Medulla oblongata (tissue), 1 donor: ENCODE measurements at regions not wholly inside any gene's neighbourhood (a gene's known extent, or its start where the extent isn't known, plus 50 kb on each side); places are given as distances from the start of the nearest gene placed in this dataset.

ENCODE experiments used
- DNase-seq: peaks from one replicate; pipeline ENCODE4 v3.0.0-alpha.2; 2015; ENCODE audit errors: extremely low spot score

GRCh38 chr15:31151301-31152233 lies 50.0 kb upstream of the TRPM1 start:
- no peak for DNase-seq

- DNase-seq: no peak
Measured at GRCh38 chr15:31153531-31153930, 52.0 kb upstream of the TRPM1 start.

GRCh38 chr15:31155151-31155550 lies 53.6 kb upstream of the TRPM1 start:
- no peak for DNase-seq

GRCh38 chr15:31156226-31156625 lies 54.7 kb upstream of the TRPM1 start:
- DNase-seq: no peak

- no peak for DNase-seq
Measured at GRCh38 chr15:31156808-31157207, 55.3 kb upstream of the TRPM1 start.

GRCh38 chr15:31157644-31158069 lies 56.1 kb upstream of the TRPM1 start:
- no peak for DNase-seq

- DNase-seq: no peak
Measured at GRCh38 chr15:31158858-31159569, 57.5 kb upstream of the TRPM1 start.

- DNase-seq: no peak
Measured at GRCh38 chr15:31159837-31160236, 58.3 kb upstream of the TRPM1 start.

GRCh38 chr15:31160297-31160696 lies 58.8 kb upstream of the TRPM1 start:
- no peak for DNase-seq

- no peak for DNase-seq
Measured at GRCh38 chr15:31160740-31161495, 59.4 kb upstream of the TRPM1 start.

GRCh38 chr15:31161951-31162350 lies 60.4 kb upstream of the TRPM1 start:
- DNase-seq: no peak

GRCh38 chr15:31162721-31163510 lies 61.4 kb upstream of the TRPM1 start:
- DNase-seq: no peak

GRCh38 chr15:31163769-31164572 lies 62.4 kb upstream of the TRPM1 start:
- DNase-seq: no peak

- DNase-seq: no peak
Measured at GRCh38 chr15:31164573-31164912, 63.0 kb upstream of the TRPM1 start.

- no peak for DNase-seq
Measured at GRCh38 chr15:31169558-31169957, 68.0 kb upstream of the TRPM1 start.

GRCh38 chr15:31171731-31172130 lies 70.2 kb upstream of the TRPM1 start:
- DNase-seq: no peak

GRCh38 chr15:31172606-31173005 lies 71.1 kb upstream of the TRPM1 start:
- DNase-seq: no peak

GRCh38 chr15:31173790-31174450 lies 72.4 kb upstream of the TRPM1 start:
- DNase-seq: no peak

GRCh38 chr15:31175484-31175883 lies 74.0 kb upstream of the TRPM1 start:
- no peak for DNase-seq

- DNase-seq: no peak
Measured at GRCh38 chr15:31177951-31178350, 76.4 kb upstream of the TRPM1 start.
